ENCODE measurements at regions not wholly inside any gene's neighbourhood (a gene's known extent, or its start where the extent isn't known, plus 50 kb on each side); places are given as distances from the start of the nearest gene placed in this dataset.

GRCh38 chr3:107241217-107241616, 136.0 kb upstream of the CCDC54 start:
- peak in 1 of 2 experiments; percentile 26 for DNase-seq

DNA sequence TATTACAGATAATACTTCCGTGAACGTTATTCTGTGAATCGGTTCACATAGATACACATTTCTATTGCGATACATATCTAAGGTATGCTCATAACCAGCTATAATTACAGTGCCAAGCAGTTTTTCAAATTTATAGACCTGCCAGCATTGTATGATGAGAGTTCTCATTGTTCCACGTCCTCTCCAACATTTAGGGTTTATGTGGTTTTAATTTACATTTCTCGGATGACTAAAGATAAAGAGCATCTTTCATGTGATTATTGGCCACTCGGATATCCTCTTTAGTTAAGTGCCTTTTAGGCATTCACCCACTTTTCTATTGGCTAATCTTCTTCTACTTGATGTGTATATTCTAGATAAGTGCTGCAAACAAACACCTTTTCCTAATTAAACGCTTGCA, 134.7 kb upstream of the CCDC54 start:
- peak; percentile 16 to 59 for DNase-seq

GRCh38 chr3:107247116-107247515, 130.1 kb upstream of the CCDC54 start:
- DNase-seq = no peak

DNA sequence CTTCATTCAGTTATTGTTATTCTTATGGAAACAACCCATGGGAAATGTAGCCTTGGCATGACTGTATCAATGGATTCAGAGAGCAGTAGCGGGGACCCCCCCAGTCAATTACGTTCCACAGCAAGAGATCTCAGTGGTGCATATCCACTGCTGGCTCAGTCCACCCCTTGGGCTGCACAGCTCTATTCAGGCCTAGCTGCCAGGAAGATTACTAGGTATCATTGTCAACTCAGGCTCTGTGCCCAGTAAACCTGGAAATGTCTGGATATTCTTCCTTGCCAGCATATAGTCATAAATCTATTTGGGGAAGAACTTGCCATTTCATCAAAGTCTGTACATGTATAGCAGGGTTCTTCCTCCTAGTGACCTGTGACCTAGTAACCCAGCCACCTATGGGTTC, 128.1 kb upstream of the CCDC54 start:
- no peak for DNase-seq

- no peak for DNase-seq
Measured at GRCh38 chr3:107250221-107250620, 127.0 kb upstream of the CCDC54 start.

DNA sequence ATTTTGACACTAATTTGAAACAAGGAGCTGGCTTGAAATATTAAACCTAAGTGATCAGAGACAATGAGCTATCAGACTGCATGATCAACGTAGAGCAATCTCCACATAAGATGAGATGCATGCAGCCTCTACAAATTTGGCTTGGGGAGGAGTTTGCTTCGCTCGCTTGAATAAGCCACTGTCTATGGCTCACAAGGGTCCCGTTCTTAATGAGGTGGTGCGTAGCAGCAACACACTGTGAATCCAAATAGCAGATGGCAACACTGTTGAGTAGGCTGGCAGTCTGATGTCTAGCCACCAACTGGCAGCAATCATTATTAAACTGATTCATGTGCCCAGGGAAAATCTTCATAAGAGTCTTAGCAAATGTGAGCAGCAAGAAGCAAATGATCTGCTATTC, 125.4 kb upstream of the CCDC54 start:
- peak; percentile 91 to 97 for DNase-seq

DNA sequence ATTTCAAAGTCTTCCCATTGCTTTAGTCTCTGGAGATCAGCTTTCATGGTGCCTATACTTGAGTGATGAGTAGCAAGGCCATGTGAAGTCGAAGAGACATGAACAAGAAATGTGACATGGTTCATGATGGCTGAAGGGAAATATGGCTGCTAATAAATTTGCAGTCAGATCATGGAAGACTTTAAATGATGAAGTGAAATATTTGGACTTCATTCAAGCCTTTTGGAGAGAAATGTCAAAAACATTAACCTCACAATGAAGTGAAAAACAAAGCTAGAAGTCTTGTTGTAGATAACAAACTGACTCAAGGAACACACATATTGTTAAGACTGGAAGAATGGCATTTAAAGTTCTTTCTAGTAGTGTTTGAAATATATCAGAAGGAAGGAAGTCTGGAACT, 120.3 kb upstream of the CCDC54 start:
- DNase-seq = no peak

DNA sequence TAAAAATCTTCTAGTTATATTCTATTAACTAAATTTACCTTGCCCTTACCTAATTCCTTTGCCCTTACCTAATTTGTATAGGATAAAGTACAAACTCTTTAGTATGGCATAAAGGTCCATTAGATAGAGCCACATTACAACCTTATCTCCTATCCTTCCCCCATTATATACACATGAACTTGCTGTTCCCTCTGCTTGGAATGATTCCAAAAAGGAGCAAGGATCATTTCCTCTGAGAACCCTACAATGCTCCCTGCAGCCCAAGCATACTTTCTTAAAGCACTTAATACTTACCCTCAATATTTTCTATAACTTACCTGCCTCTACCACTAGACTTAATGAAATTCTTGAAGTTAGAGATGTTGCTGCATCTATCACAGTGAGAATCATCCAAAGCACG, 118.9 kb upstream of the CCDC54 start:
- no peak for DNase-seq

DNA sequence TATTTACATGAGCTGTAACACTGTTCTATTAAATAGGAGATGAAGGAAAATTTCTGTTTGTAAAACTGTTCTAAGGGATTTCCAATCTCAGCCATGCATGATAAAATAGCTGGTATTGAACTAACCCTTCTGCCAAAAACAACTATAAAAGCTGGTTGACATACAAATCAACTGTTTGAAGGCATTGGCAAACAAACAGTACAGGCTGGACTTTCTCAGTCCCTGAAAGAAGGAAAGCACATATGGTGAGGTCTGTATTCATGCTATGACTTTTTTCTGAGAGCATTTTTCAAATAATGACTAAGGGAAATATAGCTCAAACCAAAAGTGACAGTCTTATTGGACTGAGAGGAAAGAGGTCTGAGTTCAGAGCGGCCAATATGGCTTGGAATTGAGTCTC, 117.0 kb upstream of the CCDC54 start:
- no peak for DNase-seq

- no peak for DNase-seq
Measured at GRCh38 chr3:107263269-107264021, 113.8 kb upstream of the CCDC54 start.

DNA sequence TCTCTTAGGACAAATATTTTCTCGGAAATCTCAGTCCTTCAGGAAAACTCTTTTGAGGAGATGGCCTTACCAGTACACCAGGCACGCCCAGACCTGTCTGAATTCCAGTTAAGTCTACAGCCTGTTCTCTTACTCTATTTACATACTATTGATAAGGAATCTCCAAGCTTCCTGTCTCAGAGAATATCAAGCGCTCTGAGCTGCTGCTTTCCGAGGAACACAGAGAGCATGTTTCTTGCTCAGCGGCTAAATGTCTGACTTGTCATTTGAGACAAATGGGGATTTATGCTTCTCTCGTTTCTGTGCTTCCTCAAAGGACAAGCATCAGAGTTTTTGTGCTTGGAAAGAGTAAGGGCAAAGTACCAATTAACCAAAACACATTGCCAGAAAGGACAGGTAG, 112.4 kb upstream of the CCDC54 start:
- no peak for DNase-seq

GRCh38 chr3:107265526-107265925, 111.7 kb upstream of the CCDC54 start:
- DNase-seq = no peak

DNA sequence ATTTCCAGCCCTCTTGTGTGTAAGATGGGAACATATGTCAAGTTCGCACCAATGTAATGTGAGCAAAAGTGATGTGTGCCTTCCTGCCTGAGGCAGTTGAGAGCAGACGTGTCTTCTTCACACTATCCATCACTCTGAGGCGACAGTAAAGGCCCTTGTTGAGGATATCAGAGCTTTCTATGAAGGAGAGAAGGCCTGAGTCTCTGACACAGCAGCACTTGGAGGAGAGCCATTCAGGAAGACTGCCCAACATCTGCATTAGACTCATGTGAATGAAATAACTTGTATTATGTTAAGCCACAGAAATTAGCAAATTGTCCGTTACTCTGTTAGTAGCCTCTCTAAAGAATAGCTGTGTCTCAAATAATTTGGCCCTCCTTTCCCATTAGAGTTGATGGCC, 108.8 kb upstream of the CCDC54 start:
- DNase-seq = no peak

- no peak for DNase-seq
Measured at GRCh38 chr3:107269136-107269535, 108.1 kb upstream of the CCDC54 start.

DNA sequence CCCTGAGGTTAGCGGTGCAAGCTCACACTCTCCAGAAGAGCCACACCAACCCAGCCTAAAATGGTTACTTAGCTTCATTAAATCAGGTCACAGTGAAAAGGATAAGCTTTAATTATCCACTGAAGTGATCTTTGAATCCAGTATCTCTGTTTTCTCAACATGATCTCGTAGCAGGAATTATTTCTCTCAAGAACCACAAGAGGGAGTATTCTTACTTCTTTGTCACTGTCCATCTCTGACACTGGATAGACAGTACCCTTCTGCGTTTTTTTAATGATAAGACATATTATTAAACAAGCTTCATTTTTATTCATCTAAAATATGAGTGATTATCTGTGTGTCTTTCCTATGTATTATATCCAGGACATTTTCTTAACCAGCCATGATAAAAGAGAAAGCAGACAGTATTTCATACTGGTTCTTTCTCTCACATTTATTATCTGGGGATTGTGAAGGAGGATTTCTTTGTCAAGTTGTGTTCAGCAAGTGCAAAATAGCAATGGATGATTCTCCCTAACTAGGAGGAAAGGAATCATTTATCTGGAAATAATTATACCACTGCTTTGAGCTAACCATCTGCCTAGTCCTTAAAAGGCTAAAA, 105.4 kb upstream of the CCDC54 start:
- peak; percentile 12 to 67 for DNase-seq

DNA sequence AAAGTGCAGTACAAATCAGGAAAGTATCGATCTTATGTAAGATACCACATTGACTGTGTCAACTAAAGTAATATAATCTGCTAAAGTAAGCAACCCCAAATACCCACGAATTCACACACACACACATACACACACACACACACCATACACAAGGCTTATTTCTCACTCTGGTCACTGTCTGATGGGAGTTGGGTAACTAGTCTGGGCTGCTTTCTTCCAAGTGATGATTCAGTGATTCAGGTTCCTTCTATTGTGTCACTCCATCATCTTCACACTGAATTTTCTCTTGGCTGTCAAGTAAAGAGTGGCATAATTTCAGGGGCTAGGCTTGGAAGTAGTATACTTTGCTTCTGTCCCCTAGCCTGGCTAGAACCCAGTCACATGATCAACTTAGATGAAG, 104.8 kb upstream of the CCDC54 start:
- no peak for DNase-seq

DNA sequence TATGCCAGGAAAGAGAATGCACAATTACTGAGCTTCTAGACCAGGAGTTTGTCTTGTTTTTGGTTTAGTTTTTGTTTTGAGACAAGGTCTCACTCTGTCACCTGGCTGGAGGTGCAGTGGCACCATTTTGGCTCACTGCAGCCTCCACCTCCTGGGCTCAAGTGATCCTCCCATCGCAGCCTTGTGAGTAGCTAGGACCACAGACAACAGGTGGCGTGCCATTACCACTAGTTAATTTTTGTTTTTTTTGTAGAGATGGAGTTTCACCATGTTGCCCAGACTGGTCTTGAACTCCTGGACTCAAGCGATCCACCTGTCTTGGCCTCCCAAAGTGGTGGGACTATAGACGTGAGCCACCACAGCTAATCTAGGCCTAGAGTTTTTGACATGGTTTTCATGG, 104.4 kb upstream of the CCDC54 start:
- DNase-seq = no peak

- no peak for DNase-seq
Measured at GRCh38 chr3:107273771-107274170, 103.5 kb upstream of the CCDC54 start.

- no peak for DNase-seq
Measured at GRCh38 chr3:107275511-107275910, 101.7 kb upstream of the CCDC54 start.

DNA sequence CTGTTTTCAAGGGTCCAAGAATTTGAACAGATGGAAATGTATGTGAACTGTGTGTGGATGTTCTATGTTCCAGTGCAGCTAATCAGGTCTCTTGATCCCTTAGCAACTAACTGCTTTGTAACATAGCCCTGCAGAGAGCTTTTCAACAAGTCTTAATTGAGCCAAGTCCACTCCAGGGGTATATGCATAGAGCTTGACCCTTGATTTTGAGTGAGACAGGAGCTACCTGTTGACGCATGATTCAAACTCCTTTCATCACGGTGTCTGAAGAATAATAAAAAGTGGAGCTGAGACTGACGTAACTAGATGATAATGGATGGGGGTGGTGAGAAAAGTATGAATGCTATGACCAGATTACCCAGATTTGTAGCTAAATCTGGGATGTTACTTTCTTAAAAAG, 93.3 kb upstream of the CCDC54 start:
- DNase-seq = no peak

GRCh38 chr3:107284612-107285011, 92.6 kb upstream of the CCDC54 start:
- DNase-seq = no peak

DNA sequence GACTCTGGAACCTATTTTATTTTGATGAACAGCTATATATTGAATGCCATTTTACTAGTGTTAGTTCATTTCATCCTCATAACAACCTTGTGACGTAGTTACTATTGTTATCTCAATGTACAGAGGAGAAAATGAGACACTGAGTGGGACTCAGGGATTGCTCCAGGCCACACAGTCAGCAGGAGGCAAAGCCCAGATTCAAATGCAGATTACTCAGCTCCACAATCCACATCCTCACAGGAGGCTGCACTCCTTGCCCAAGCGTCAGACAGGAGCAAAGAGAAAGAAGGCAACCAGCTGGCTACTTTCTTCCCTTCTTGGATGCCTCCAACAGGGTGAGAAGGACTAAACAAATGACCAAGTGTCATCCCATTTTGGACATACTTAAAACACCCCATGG, 92.0 kb upstream of the CCDC54 start:
- DNase-seq = no peak

- DNase-seq = no peak
Measured at GRCh38 chr3:107289354-107289753, 87.9 kb upstream of the CCDC54 start.

DNA sequence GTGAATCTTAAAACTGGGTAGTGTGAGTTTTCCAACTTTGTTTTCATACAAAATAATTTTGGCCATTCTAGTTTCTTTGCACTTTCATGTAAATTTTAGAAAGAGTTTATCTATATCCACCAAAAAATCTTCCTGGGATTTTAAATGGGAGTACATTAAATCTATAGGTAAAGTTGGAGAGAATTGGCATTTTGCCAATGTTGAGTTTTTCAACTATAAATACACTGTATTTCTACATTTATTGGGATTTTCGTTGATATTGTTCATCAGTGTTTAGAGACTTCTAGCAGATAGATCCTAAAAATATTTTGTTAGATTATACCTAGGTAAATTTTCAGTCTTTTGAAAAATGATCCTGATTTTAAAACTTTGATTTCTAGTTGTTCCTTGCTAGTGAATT, 83.1 kb upstream of the CCDC54 start:
- DNase-seq = no peak

DNA sequence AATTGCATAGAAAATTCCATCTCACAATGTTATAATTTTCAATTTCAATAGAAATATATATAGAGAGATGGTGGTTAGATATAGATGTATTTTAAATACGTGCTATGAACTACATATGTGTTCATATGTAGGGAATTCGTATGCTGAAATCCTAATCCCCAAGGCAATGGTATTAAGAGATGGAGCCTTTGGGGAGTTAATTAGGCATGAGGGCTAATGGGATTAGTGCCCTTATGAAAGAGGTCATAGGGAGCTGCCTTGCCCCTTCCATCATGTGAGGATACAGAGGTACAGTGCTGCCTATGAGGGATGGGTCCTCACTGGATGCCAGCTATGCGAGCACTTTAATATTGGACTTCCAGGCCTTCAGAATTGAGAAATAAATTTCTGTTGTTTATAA, 79.6 kb upstream of the CCDC54 start:
- peak in 1 of 2 experiments; percentile 62 for DNase-seq
